HFF-Myc (cell line): ENCODE measurements at regions not wholly inside any gene's neighbourhood (a gene's known extent, or its start where the extent isn't known, plus 50 kb on each side); places are given as distances from the start of the nearest gene placed in this dataset.
A peak's percentile ranks its signal among the peaks of the same experiment; 100 is the strongest.

Experiments
- DNase-seq: peaks from one replicate; pipeline ENCODE4 v3.0.0-alpha.2; 2011; ENCODE audit warnings: low read depth; ENCODE audit errors: extremely low read depth
- H3K4me3 ChIP-seq: replicated peaks from 2 replicates; pipeline ENCODE4 v1.5.1; 2011; ENCODE audit warnings: low read depth, mild to moderate bottlenecking, control low read depth, low read length
- CTCF ChIP-seq: IDR thresholded peaks from 2 replicates; pipeline ENCODE4 v1.5.1; 2012; ENCODE audit warnings: mild to moderate bottlenecking, low read depth, low read length, control low read depth; ENCODE audit errors: missing control alignments

GRCh38 chr6:40962241-40962640 lies 76.8 kb downstream of the UNC5CL start:
- DNase-seq: peak; percentile 90
- no peak overlapping the region for H3K4me3 ChIP-seq
- TF ChIP-seq CTCF: no peak

GRCh38 chr6:40961831-40962230 lies 77.2 kb downstream of the UNC5CL start:
- DNase-seq: no peak
- H3K4me3 ChIP-seq: no peak overlapping the region
- TF ChIP-seq CTCF: no peak

- DNase-seq: no peak
- no peak for TF ChIP-seq CTCF
- no peak overlapping the region for H3K4me3 ChIP-seq
Observed at GRCh38 chr6:40960742-40961430, 78.1 kb downstream of the UNC5CL start.

- no peak for TF ChIP-seq CTCF
- DNase-seq: no peak
- no peak overlapping the region for H3K4me3 ChIP-seq
Observed at GRCh38 chr6:40959781-40960327, 79.2 kb downstream of the UNC5CL start.

- DNase-seq: no peak
- H3K4me3 ChIP-seq: no peak overlapping the region
- no peak for TF ChIP-seq CTCF
Observed at GRCh38 chr6:40958738-40959137, 80.3 kb downstream of the UNC5CL start.

- no peak for TF ChIP-seq CTCF
- DNase-seq: peak; percentile 50
- no peak overlapping the region for H3K4me3 ChIP-seq
Observed at GRCh38 chr6:40957616-40958492, 81.2 kb downstream of the UNC5CL start.
